GM21528 (cell line): ENCODE measurements at regions not wholly inside any gene's neighbourhood (a gene's known extent, or its start where the extent isn't known, plus 50 kb on each side); places are given as distances from the start of the nearest gene placed in this dataset.
"Not testable (repeated sequence)": the region's sequence is repeated elsewhere in the genome, so short reads cannot be mapped to it uniquely, and the experiment has no call there.

Experiments
- ATAC-seq: cut with Tn5 transposase; IDR thresholded peaks from one replicate; pipeline ENCODE4 v1.9.1; 2021; ENCODE audit warnings: mild to moderate bottlenecking, moderate library complexity; ENCODE audit not compliant: unreplicated experiment, low FRiP score

DNA sequence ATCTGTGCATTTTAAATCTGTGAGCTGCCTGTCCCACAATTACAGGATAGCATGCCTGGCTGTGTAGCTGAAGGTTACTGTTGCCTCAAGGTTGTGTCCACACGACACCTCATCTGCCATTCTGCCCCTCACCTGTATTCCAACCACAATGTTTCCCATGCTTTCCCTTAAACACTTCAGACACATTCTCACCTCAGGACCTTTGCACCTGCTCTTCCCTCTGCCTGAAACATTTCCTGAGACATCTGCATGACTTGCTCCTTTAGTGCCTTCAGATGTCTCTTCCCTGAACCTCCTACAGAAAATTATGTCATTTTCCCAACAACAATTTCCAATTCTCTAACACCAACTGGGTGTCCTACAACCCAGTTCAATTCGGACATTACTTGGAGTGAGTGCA lies 120.4 kb downstream of the ZNF608 start:
- no peak for ATAC-seq

DNA sequence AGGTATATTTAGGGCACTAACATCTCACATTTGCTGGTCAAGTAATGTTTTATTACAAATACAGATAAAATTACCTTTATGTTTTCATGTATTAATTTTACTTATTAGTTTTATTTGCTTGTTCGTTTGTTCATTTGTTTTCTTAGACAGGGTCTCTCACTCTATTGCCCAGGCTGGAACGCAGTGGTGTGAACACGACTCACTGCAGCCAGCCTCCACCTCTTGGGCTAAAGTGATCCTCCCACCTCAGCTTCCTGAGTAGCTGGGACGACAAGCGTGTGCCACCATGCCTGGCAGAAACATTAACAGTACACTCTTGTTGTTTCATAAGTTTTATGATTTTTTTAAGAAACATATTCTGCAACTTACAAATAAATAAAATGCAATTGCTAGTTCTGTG lies 123.2 kb downstream of the ZNF608 start:
- no peak for ATAC-seq

DNA sequence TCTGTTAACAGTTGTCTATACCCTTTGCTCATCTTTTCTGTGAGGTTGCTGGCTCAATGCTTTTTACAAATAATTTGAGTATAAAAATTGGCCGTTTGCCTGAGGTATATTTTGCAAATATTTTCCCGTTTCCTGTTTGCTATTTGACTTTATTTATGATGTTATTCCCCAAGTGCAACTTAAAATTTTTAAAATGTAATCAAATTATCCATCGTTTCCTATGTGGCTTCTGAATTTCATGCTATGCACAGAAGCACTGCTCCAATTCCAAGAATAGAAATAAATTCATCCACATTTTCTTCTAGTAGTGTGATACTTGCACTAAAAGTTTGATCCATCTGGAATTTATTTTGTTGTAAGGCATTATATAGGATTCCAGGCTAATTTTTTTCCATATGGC lies 123.6 kb downstream of the ZNF608 start:
- no peak for ATAC-seq

DNA sequence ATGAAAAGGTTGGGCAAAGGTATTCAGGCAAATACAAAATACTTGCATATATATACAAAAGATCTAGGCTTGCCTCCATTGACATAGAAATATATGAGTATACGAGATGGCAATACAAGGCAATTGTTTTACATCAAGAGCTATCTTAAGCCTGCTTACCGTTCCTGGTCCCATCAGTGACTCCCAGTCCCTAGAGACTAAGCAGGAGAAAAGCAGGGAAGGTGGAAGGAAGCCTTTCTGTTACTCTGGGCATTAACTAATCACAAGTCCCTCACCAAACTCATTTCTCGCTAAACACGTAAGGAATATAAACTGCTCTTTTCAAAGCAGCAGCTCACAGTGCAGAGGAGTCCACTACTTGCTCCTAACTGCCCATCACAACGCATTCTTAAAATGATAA lies 125.2 kb downstream of the ZNF608 start:
- no peak for ATAC-seq

DNA sequence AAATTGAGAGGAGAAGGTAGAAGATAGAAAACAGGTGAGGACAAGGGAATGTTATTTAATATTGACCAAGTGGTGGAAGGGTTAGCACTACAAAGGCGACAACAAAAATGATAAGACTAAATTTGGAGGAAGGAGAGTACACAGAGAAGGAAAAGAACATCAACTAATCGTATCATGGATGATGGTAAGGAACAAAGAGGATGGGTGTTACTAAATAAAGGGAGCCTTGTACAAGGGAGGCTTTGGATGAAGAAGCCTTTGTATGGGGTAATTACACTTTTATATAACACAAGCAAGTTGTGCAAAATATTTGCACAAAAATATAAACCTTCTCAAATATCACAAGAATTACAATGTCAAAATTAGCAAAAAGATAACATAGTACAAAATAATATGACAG lies 125.7 kb downstream of the ZNF608 start:
- ATAC-seq: no peak

DNA sequence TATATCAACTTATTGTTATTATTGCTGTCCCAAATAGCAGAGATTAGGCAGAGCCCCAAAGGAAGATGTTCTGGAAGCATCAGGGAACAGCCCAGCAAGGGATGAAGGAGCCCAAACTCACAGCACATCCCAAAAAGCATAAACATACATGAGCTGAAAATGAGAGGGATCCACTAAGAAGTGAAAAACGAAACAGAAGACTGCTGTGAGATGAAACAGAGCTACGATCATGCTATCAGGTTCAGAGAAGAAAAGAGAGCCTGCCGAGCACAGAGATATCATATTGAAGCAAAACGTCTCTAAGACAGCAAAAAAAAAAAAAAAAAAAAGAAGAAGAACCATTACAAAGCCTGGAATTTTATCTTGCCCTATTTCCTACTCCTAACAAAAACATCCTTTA lies 127.3 kb downstream of the ZNF608 start:
- ATAC-seq: no peak

DNA sequence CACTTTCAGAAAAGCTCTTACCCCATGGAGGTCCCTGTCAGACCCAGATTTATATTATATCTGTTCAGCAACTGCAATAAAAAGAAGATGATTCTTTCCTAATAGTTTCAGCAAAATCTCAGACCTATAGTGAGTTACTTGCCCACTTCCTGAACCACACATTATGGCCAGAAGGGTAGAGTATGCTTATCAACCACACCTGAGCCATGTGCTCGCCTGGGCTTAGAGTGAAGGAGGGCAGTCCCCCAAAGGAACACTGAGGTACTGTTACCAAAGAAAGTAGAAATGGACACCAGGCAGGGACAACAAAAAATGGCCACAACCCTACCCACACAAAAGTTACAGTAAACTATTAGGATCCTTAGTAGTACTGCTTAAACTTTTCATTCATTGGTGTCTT lies 128.7 kb downstream of the ZNF608 start:
- ATAC-seq: no peak

DNA sequence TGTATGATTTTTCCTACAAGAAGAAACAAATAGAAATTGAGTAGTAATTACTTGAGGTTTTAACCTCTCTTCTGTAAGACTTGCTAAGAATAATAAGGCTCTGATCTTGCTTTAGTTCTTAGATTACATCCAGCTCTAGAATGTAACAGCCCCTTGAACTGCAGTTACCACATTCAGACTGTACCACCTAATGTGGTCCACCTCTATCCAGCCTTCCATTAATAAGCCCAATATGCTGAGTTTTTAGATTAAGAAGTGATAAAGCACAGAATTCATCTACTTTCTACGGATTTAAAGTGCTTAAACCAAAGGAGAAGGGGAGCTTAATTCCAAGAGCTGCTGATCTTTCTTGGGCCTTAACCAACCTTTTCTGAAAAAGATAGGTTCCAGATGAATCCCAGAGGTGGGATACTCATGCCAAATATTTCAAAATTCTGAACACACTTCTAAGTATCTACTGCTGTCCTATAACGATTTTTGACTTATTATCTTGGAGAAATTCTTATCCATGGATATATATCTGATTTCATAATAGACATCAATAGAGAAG lies 131.5 kb downstream of the ZNF608 start:
- no peak for ATAC-seq

DNA sequence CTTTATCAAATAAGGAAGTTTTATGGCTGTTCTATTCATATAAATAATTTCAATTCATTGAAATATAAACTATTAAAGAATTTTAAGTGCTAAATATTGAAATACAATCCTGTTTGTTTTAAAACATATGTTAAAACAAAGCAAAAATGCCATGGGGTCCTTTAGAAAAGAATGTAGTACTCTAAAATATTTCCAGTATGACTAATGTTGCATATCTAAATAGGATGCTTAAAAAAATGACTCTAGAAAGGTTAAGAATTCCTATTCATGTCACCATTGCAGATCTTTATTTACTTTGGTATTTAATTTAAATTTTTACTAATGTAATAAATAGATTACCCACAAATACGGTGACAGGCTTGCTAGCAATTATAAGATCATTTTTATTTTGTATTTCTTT lies 132.3 kb downstream of the ZNF608 start:
- ATAC-seq: no peak

DNA sequence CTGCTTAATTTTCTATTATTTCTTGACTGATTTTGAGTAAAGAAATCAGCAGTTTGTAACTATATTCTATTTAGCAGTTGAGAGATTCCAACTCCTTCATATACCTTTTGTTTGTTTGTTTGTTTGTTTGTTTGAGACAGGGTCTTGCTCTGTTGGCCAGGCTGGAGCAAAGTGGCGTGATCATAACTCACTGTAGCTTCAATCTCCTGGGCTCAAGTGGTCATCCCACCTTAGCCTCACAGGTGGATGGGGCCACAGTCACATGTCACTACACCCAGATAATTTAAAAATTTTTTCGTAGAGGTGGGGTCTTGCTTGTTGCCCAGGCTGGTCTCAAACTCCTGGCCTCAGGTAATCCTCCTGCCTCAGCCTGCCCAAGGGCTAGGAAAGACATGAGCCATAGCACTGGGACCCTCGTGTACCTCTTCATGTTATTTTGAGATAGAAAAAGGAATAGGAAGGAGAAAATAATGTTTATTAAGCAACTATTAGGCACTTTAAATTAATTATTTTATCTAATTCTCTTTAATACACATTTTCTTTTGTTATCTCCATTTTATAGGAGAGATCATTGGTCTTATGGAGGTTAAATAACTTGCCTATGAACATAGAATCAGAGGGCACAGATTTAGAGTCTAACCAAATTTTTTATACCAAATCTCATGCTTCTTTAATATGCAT lies 133.0 kb downstream of the ZNF608 start:
- no peak for ATAC-seq

DNA sequence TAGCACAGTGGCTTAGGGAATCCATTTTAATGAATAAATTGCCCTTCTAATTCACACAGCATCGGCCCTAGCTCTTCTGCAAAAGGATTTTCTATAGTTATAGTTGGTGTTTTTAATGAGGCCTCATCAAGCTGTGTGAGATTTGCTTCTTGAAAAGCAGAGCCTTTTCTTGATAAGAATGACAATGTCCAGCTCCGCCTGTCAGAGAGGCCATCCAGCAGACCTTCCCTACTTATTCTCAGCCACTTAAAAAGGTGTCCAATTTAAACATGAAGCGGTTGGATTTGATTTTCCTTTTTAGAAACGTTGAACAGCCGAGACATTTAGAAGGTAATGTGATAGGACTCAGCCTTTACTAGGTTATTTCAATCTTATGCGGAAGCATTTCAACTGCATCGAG lies 134.4 kb downstream of the ZNF608 start:
- ATAC-seq: no peak

DNA sequence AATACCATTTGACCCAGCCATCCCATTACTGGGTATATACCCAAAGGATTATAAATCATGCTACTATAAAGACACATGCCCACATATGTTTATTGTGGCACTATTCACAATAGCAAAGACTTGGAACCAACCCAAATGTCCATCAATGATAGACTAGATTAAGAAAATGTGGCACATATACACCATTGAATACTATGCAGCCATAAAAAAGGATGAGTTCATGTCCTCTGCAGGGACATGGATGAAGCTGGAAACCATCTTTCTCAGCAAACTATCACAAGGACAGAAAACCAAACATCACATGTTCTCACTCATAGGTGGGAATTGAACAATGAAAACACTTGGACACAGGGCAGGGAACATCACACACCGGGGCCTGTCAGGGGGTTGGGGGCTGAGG lies 135.2 kb downstream of the ZNF608 start:
- not testable (repeated sequence) for ATAC-seq

DNA sequence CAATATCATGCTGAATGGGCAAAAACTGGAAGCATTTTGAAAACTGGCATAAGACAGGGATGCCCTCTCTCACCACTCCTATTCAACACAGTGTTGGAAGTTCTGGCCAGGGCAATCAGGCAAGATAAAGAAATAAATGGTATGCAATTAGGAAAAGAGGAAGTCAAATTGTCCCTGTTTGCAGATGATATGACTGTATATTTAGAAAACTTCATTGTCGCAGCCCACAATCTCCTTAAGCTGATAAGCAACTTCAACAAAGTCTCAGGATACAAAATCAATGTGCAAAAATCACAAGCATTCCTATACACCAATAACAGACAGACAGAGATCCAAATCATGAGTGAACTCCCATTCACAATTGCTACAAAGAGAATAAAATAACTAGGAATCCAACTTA lies 136.8 kb downstream of the ZNF608 start:
- not testable (repeated sequence) for ATAC-seq

DNA sequence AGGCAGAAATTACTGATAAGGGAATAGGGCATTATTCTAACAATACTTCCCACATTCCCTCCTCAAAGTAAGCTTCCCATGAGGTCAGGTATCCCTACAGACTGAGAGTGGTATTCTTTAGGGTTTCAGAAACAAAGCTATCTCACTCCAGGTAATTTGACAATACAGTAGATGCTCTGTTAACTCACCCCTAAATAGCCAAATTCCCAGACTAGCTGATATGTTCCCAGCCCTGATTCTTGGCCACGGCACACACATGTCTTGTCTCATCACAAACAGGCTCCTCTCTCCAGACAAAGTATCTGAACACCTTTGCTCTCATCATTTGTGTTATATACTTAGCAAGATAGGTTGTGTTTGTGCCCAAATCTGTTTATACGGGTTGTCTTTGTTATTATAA lies 139.9 kb downstream of the ZNF608 start:
- no peak for ATAC-seq

DNA sequence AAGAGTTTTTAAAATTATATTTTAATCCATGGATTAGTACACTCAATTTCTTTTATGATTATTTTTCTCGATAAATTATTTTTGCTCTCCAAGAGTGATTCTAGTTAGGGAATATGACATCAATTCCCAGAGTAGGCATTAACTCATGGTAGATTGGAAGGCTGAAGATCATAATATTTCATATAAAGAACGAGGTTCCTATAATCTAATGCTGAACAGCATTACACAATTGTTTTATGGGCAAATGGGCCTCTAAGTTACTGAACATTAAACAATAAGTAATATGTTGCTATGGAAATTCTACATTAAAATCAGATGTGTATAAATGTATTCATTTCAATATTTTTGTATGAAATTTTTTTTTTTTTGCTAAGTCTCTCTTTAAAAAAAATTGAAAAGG lies 140.3 kb downstream of the ZNF608 start:
- ATAC-seq: no peak

DNA sequence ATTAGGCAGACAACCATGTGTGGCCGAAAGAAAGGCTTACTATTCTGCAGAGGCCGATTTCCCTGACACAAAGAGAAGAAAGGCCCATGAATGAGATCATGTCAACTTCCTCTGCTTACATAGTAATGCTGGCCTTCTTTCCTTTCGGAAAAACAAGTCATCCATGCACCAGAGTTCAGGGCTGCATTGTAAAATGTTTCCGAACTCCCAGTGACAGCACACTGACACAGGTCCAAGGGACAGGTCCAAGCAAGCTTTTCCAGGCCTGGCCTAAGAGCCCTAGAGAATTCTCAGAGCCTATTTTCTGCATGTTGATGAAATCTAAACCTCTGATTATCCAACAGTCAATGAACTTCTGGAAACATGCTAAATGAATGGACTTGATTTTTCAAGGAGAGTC lies 140.9 kb downstream of the ZNF608 start:
- ATAC-seq: no peak

DNA sequence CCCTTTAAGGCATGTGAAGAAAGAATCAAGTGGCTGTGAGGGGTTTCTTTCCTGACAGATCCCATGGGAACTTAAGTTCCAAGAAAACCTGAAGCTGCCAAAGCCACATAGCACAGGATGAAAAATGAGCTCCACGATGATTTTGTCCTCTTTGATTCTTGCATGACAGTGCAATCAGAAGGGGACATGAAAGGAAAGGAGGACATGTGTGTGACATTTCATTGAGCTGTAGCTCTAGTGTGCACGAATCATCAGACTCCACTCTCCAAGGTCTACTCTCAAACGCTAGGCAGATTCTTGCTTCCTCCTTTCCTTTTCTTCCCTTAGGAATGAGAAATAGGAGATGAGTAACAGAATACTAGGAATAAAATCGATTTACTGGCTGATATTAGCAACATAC lies 142.0 kb downstream of the ZNF608 start:
- ATAC-seq: no peak

DNA sequence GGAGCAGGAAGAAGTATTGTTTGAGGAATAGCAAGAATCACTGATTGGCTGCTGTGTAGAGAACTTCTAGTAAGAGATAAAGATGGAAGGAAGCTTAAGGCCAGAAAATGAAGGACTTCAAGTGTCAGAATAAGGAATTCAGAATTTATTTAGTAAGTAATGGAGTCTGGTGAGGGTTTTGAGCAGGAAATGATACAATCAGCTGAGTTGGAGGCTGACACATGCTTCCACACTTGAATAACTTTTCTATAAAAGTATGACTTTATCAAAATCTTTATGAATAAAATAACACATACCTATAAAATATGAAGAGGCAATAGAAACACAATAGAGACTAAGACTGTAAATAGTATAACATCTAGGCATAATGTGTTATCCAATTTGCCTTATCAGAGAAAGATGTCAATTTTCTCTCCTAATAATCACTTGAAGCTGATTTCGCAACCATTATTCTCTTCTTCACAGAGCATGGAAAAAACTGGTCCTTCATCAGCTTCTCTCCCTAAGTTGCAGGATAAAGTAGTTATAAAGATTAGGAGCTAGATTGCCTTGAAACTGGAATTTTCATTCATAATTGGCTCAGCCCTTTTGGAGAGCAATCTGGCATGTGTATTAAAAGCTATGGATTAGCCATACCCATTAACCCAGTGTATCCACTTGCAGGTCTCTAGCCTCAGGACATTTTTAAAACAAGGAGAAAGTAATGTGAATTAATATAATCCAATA lies 143.4 kb downstream of the ZNF608 start:
- ATAC-seq: no peak

DNA sequence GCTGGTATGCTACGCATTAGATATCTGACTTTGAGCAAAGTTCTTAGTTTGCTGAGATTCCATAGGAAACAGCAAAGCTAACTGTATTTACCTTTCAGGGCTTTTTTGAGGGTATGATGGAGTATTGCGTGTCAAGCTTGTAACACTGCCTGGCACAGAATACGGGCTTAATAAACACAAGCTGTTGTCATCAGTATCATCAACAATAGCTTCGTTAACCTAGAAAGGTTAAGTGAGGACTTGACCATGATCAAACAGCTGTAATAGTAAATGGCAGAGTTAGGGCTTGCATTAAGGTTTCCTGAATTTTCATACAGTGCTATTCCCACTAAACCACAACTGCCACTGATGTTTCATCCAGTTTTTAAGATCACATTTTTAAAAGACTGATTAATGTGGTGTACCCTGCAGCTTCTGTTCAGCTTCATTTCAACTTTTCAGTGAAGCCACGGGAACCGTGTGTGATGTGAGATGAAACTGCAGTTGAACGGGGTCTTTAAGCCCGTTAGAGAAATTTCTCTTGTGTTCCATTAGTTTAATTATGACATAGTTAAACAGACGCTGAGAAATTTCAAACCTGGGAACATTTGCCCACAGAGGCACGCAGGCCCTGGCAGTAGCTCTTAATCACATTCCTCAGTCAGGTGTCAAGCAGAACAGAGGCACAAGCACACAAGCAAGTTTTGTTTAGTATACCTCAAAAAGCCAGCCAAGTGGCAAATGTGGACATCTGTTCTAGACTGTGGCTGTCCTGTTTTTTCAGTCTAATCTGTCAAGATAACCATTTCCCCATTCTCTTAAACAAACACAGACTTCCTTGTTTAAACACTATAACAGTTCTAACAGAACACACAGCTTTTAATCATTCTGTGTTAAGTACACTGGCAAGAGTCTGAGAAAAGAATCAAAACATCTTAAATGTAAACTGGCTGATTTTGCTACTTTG lies 147.1 kb downstream of the ZNF608 start:
- ATAC-seq: peak; percentile 77

DNA sequence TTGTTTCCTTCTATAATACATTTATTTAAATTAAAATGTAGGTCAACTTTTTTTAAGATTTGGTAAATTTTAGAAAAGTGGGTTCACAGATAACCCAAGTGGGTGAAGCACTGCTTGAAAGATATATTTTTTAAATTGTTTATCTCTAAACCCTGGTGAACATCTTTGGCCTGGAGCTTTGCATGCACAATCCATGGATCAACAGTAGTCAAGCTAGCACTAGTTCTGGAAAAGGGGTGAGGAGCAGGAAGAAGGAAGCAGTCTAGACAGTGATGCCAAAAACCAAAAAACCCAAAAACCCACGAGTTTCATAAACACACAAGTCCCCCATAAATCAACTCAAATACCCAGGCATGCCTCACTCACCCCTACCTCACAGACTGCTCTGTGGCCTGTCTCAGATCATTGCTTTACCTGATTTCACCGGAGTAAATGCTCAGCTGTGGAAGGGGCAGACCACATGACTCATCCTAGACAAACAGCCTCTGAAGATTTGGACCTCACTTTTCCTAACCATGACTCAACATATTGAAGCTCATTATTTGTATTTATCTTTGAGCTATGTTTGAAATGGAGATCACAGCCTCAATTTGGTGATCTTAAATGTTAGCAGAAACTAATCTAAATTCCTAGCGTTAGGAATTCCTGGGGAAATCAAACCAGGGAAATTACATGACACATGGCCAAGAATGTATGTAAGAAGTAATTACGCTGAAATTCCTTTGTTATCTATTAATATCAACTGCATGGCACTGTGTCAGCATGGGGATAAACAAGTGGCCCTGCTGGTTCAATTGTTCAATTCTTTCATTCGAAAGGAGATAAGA lies 149.6 kb downstream of the ZNF608 start:
- no peak for ATAC-seq
